CD4-positive, alpha-beta memory T cell (primary cell): ENCODE measurements at regions not wholly inside any gene's neighbourhood (a gene's known extent, or its start where the extent isn't known, plus 50 kb on each side); places are given as distances from the start of the nearest gene placed in this dataset.
"Not testable (repeated sequence)": the region's sequence is repeated elsewhere in the genome, so short reads cannot be mapped to it uniquely, and the experiment has no call there.

Experiments used
- CTCF ChIA-PET: fragments of 350-600 bp; sonication (Branson Sonifier 250); formaldehyde crosslinking; loops from one replicate; lab custom pipeline; 2021; ENCODE audit warnings: inconsistent platforms; ENCODE audit not compliant: partially characterized antibody; lab: Charles Lee
- POLR2A ChIA-PET: fragments of 350-600 bp; sonication (Branson Sonifier 250); formaldehyde crosslinking; loops from one replicate; lab custom pipeline; 2021; ENCODE audit not compliant: partially characterized antibody; lab: Charles Lee
- DNase-seq, 5 donors: peaks; one replicate each; pipeline versions ENCODE4 v3.0.0 to v3.0.0-alpha.2; 2020 to 2022; ENCODE audit warnings: mixed read lengths in 1 of 5
- H3K27ac ChIP-seq: one replicate; pipeline ENCODE4 v1.7.0; 2013; ENCODE audit warnings: low read depth, low read length
- H3K27me3 ChIP-seq: 2 replicates; pipeline ENCODE4 v1.7.0; 2013; ENCODE audit warnings: mild to moderate bottlenecking, low read length, moderate library complexity; ENCODE audit not compliant: insufficient read depth
- H3K36me3 ChIP-seq: 2 replicates; pipeline ENCODE4 v1.7.0; 2013; ENCODE audit warnings: mild to moderate bottlenecking, low read length, moderate library complexity; ENCODE audit not compliant: insufficient read depth
- H3K4me1 ChIP-seq: 2 replicates; pipeline ENCODE4 v1.7.0; 2013; ENCODE audit warnings: mild to moderate bottlenecking, low read length, moderate library complexity; ENCODE audit not compliant: insufficient read depth
- H3K4me3 ChIP-seq, 2 donors: one replicate each; pipeline ENCODE4 v1.7.0; 2013; ENCODE audit warnings: low read length in 2 of 2, mild to moderate bottlenecking in 1 of 2
- H3K9me3 ChIP-seq, 2 donors: one replicate each; pipeline ENCODE4 v1.7.0; 2013; ENCODE audit warnings: low read length in 2 of 2, control low read depth in 1 of 2; ENCODE audit not compliant: control insufficient read depth in 1 of 2
- H3K27ac Mint-ChIP-seq, 7 donors: one replicate each; pipeline ENCODE4 v1.8.0; 2020 to 2021; ENCODE audit warnings: mixed read lengths in 7 of 7, mild to moderate bottlenecking in 6 of 7, inconsistent platforms in 3 of 7, moderate library complexity in 3 of 7
- H3K27me3 Mint-ChIP-seq, 2 donors: one replicate each; pipeline ENCODE4 v1.8.0; 2020 to 2021; ENCODE audit warnings: mixed read lengths in 2 of 2
- H3K36me3 Mint-ChIP-seq, 2 donors: one replicate each; pipeline ENCODE4 v1.8.0; 2020 to 2021; ENCODE audit warnings: mixed read lengths in 2 of 2, inconsistent platforms in 1 of 2, mild to moderate bottlenecking in 1 of 2
- H3K4me1 Mint-ChIP-seq, 4 donors: one replicate each; pipeline ENCODE4 v1.8.0; 2020 to 2021; ENCODE audit warnings: mixed read lengths in 4 of 4, mild to moderate bottlenecking in 1 of 4
- H3K4me3 Mint-ChIP-seq, 8 donors: one replicate each; pipeline ENCODE4 v1.8.0; 2020 to 2021; ENCODE audit warnings: mixed read lengths in 8 of 8, mild to moderate bottlenecking in 7 of 8, moderate library complexity in 6 of 8, inconsistent platforms in 3 of 8
- H3K9me3 Mint-ChIP-seq, 8 donors: one replicate each; pipeline ENCODE4 v1.8.0; 2020 to 2021; ENCODE audit warnings: mixed read lengths in 8 of 8, mild to moderate bottlenecking in 5 of 8, inconsistent platforms in 3 of 8, moderate library complexity in 1 of 8
- intact Hi-C: fragments of 100-400 bp; cut with micrococcal nuclease; formaldehyde crosslinking; loops from one replicate; pipeline ENCODE4 v1.15.1; 2023

- Histone ChIP-seq H3K27ac (no peak overlapping the region), H3K4me1 (no peaks in the 10 kb centered on the region), H3K36me3 (no peaks in the 10 kb centered on the region), H3K9me3 (no peaks in the 10 kb centered on the region), H3K4me3 (no peak overlapping the region), H3K27me3 (no peaks in the 10 kb centered on the region)
- Mint-ChIP-seq H3K36me3 (no peaks in the 10 kb centered on the region), H3K27ac (no peak overlapping the region), H3K9me3 (peaks cover 0 to 5% (median 0%) of the 10 kb centered on the region in 8 donors), H3K4me1 (no peaks in the 10 kb centered on the region), H3K27me3 (no peaks in the 10 kb centered on the region), H3K4me3 (no peak overlapping the region)
- ChIA-PET CTCF (no interaction called here), POLR2A (no interaction called here)
- DNase-seq = no peak
- intact Hi-C loops = no loop called here
Measured at GRCh38 chr3:99568663-99569335, 69.6 kb upstream of the COL8A1 start.

- Histone ChIP-seq H3K36me3 (no peaks in the 10 kb centered on the region), H3K4me1 (no peaks in the 10 kb centered on the region), H3K27me3 (no peaks in the 10 kb centered on the region), H3K9me3 (no peaks in the 10 kb centered on the region), H3K27ac (no peak overlapping the region), H3K4me3 (no peak overlapping the region)
- ChIA-PET POLR2A (no interaction called here), CTCF (no interaction called here)
- DNase-seq = no peak
- Mint-ChIP-seq H3K36me3 (no peaks in the 10 kb centered on the region), H3K27ac (no peak overlapping the region), H3K27me3 (no peaks in the 10 kb centered on the region), H3K4me1 (no peaks in the 10 kb centered on the region), H3K4me3 (no peak overlapping the region), H3K9me3 (peaks cover 0 to 7% (median 2%) of the 10 kb centered on the region in 8 donors)
- intact Hi-C loops = no loop called here
Measured at GRCh38 chr3:99565331-99565730, 73.1 kb upstream of the COL8A1 start.

GRCh38 chr3:99562990-99563607 lies 75.3 kb upstream of the COL8A1 start:
- no peaks in the 10 kb centered on the region for H3K4me1 ChIP-seq
- POLR2A ChIA-PET = no interaction called here
- no peaks in the 10 kb centered on the region for H3K9me3 ChIP-seq

GRCh38 chr3:99562138-99562537 lies 76.3 kb upstream of the COL8A1 start:
- H3K27ac Mint-ChIP-seq = no peak overlapping the region
- Histone ChIP-seq H3K27me3 (no peaks in the 10 kb centered on the region), H3K27ac (no peak overlapping the region), H3K9me3 (no peaks in the 10 kb centered on the region), H3K4me1 (no peaks in the 10 kb centered on the region), H3K36me3 (no peaks in the 10 kb centered on the region), H3K4me3 (no peak overlapping the region)
- no peak for DNase-seq
- H3K4me1 Mint-ChIP-seq = no peaks in the 10 kb centered on the region
- H3K36me3 Mint-ChIP-seq = no peaks in the 10 kb centered on the region
- CTCF ChIA-PET = no interaction called here
- POLR2A ChIA-PET = no interaction called here
- intact Hi-C loops = no loop called here
- H3K27me3 Mint-ChIP-seq = no peaks in the 10 kb centered on the region
- H3K4me3 Mint-ChIP-seq = no peak overlapping the region
- peaks cover 0 to 8% (median 1%) of the 10 kb centered on the region in 8 donors for H3K9me3 Mint-ChIP-seq

More at GRCh38 chr3:99562990-99563607, 75.3 kb upstream of the COL8A1 start:
- peaks cover 0 to 8% (median 0%) of the 10 kb centered on the region in 8 donors for H3K9me3 Mint-ChIP-seq
- H3K4me1 Mint-ChIP-seq = no peaks in the 10 kb centered on the region
- no peaks in the 10 kb centered on the region for H3K36me3 ChIP-seq
- no peaks in the 10 kb centered on the region for H3K27me3 ChIP-seq
- no peak overlapping the region for H3K4me3 ChIP-seq
- intact Hi-C loops = no loop called here
- no peak overlapping the region for H3K27ac Mint-ChIP-seq
- no peak overlapping the region for H3K27ac ChIP-seq
- H3K36me3 Mint-ChIP-seq = no peaks in the 10 kb centered on the region
- no peak for DNase-seq
- CTCF ChIA-PET = no interaction called here
- H3K27me3 Mint-ChIP-seq = no peaks in the 10 kb centered on the region
- no peak overlapping the region for H3K4me3 Mint-ChIP-seq

- Histone ChIP-seq H3K4me1 (no peaks in the 10 kb centered on the region), H3K4me3 (no peak overlapping the region), H3K36me3 (no peaks in the 10 kb centered on the region), H3K9me3 (no peaks in the 10 kb centered on the region), H3K27ac (no peak overlapping the region), H3K27me3 (no peaks in the 10 kb centered on the region)
- DNase-seq = no peak
- Mint-ChIP-seq H3K4me1 (no peaks in the 10 kb centered on the region), H3K36me3 (no peaks in the 10 kb centered on the region), H3K27ac (no peak overlapping the region), H3K4me3 (no peak overlapping the region), H3K9me3 (peaks cover 0 to 8% (median 1%) of the 10 kb centered on the region in 8 donors), H3K27me3 (no peaks in the 10 kb centered on the region)
- CTCF ChIA-PET = no interaction called here
- intact Hi-C loops = no loop called here
- POLR2A ChIA-PET = no interaction called here
Measured at GRCh38 chr3:99561056-99561455, 77.3 kb upstream of the COL8A1 start.

GRCh38 chr3:99559196-99559595 lies 79.2 kb upstream of the COL8A1 start:
- H3K36me3 ChIP-seq = no peaks in the 10 kb centered on the region
- intact Hi-C loops = no loop called here
- no peak overlapping the region for H3K4me3 ChIP-seq
- H3K4me1 Mint-ChIP-seq = no peaks in the 10 kb centered on the region
- POLR2A ChIA-PET = no interaction called here
- DNase-seq = no peak
- H3K9me3 ChIP-seq = no peaks in the 10 kb centered on the region
- no peaks in the 10 kb centered on the region for H3K27me3 ChIP-seq
- H3K4me1 ChIP-seq = no peaks in the 10 kb centered on the region
- H3K27ac Mint-ChIP-seq = no peak overlapping the region
- peaks cover 0 to 2% of the 10 kb centered on the region in 2 donors for H3K27me3 Mint-ChIP-seq
- no peak overlapping the region for H3K4me3 Mint-ChIP-seq
- H3K9me3 Mint-ChIP-seq = peaks cover 0 to 14% (median 4%) of the 10 kb centered on the region in 8 donors
- CTCF ChIA-PET = no interaction called here
- H3K27ac ChIP-seq = no peak overlapping the region
- H3K36me3 Mint-ChIP-seq = no peaks in the 10 kb centered on the region

GRCh38 chr3:99555885-99556284 lies 82.5 kb upstream of the COL8A1 start:
- H3K4me3 ChIP-seq, H3K4me1 Mint-ChIP-seq, H3K27ac Mint-ChIP-seq, H3K4me3 Mint-ChIP-seq, DNase-seq, intact Hi-C loops, CTCF ChIA-PET, H3K9me3 ChIP-seq, H3K27ac ChIP-seq, H3K27me3 ChIP-seq, H3K4me1 ChIP-seq, H3K36me3 ChIP-seq, POLR2A ChIA-PET, H3K36me3 Mint-ChIP-seq, H3K27me3 Mint-ChIP-seq: not testable (repeated sequence)
- peaks cover 0 to 11% (median 5%) of the 10 kb centered on the region in 8 donors for H3K9me3 Mint-ChIP-seq
